ENCODE measurements at regions not wholly inside any gene's neighbourhood (a gene's known extent, or its start where the extent isn't known, plus 50 kb on each side); places are given as distances from the start of the nearest gene placed in this dataset.
A peak's percentile ranks its signal among the peaks of the same experiment; 100 is the strongest.
"Not testable (repeated sequence)": the region's sequence is repeated elsewhere in the genome, so short reads cannot be mapped to it uniquely, and the experiment has no call there.

DNA sequence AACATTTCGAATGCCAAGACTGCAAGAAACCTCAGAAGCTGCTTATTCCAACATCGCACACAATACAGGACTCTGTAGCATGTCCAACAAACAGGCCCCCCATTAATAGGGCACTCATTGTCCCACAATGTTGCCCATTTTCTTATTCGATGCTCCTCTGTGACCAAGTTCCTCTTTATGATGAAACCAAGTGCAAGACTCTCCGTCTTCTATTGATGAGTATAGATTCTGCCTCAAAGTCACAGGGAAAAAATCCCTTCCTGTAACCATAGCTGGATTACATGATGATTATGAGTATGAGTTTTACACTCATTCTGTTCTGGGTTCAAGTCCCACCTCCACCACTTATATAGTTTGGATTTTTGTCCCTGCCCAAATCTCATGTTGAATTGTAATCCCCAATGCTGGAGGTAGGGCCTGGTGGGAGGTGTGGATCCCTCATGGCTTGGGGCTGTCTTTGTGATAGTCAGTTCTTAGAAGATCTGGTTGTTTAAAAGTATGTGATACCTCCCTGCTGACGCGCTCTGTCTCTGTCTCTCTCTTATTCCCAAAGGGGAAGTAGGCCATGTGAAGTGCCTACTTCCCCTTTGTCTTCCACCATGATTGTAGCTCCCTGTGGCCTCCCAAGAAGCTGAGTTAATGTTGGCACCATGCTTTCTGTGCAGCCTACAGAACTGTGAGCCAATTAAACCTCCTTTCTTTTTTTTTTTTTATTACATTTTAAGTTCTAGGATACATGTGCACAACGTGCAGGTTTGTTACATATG is 148.7 kb downstream of the OSR1 start:
- H3K27ac ChIP-seq: no peak overlapping the region
- no peak for DNase-seq (ENCODE audit: low read depth, low spot score)

DNA sequence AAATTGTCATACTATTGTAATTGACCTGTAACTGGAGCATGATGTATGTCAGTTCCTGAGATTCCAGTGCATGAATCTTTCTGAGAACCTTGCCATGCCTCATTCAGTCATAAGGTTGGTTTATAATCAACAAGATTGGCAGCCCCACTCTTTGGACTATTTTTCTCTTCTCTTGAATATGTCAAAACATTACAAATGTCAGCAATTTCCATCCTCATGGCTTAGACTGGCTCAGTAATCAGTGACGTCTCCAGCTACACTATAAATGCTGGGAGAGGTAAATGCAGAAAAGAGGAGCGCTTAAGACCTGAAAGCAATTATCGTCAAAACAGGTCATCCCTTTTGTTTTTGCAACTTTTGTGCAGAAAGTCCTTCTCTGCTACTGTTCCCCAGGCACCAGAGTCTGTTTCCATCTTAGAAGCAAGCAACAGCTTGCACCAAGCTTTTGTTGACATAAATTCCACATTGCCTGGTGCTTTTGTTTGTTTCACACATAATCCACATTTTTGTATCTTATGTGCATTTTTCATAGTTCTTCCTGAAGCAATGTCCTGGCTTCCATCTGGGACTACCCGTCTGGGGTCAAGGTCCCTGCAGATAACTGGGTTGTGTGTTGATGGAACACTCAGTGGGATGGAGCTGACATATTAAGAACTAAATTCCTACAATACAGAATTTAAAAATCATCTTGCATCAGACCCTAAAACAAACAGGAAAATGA is 149.8 kb downstream of the OSR1 start:
- H3K27ac ChIP-seq: no peak overlapping the region
- DNase-seq (ENCODE audit: low read depth, low spot score): no peak

DNA sequence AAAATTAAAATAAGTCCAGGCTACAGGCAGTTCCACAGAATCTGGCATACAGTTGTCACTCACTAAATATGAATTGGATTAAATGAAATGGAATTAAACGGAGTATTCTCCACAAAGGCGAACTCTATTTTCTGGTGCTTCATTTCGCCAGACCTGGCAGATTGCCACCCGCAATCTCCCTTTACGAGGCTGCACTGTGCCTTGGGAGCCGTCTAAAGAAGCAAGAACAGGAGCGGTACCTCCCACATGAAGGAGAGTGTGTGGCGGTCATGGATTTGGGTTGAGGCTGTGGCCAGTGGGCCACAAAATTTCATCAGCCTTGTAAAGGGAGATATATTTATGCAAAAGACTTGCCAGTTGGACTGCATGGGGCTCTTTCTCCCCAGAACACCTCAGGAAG is 151.0 kb downstream of the OSR1 start:
- DNase-seq (ENCODE audit: low read depth, low spot score): no peak
- H3K27ac ChIP-seq: no peak overlapping the region

DNA sequence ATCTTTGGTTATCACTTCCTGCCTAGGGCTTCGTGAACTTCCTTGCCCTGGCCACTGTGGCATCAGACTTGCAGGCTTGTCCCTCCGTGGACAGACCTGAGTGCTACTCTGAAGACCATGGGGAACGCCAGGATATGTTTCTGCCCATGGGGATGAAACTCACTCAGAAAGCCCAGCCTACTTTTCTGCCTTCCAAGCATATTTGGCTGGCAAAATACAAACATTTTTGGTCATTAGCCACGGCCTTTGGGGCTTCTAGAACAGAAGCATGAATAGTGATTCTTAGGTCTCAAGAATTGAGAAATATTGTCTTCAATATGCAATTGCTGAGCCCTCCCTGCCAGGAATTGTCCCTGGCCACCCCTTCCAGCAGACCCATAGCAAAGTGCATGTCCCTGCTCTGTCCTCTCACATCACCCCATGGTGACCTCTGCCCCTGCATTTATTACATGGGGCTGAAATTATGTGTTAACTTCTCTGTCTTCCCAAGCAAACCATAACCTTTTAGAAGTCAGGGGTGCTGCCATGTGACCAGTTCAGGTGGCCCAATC is 152.4 kb downstream of the OSR1 start:
- DNase-seq (ENCODE audit: low read depth, low spot score): no peak

DNA sequence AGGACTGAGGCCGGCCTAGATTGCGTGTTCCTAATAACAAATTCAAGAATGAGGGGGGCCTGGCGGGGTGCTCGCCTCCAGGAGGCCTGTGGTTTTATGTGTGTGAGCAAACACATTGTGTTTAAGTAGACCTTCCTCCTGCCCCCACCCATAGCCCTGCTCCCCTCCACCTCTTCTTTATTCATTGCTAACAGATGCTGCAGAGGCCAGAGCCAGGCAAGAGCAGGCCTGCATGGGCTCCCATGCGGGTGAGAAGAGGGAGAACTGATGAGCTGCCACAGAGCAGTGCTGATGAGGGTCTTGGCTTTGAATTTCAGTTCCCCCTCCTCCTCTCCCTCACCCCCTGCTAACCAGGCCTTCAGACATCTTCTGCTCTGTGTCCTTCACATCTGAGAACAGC is 154.6 kb downstream of the OSR1 start:
- no peak overlapping the region for H3K27ac ChIP-seq
- no peak for DNase-seq (ENCODE audit: low read depth, low spot score)

More for the DNA sequence above, 152.4 kb downstream of the OSR1 start:
- no peak overlapping the region for H3K27ac ChIP-seq

DNA sequence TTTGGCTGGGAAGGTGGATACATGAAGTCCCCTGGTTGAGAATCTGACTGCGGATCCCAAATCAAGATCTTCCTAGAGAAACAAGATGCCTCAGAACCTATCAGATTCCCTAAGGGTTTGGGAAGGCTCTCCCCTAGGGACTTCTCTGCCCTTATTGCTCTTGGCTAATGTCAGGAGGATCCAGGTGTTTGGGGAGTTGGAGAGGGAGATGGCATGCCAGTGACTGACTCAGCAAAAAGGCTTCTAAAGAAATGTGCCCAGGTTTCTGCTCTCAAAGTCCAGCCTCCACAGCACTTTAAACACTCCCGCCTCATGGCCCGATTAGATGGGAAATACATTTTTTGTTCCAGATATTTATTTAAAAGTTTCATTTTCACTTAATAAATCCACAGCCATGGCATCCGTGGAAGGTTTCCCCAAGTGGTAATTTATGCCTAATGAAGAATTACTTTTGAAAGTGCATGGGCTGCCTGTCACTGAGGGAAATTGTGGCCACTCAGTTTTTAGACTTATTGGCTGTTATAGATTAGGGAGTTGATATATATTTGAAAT is 156.4 kb downstream of the OSR1 start:
- DNase-seq (ENCODE audit: low read depth, low spot score): no peak
- no peak overlapping the region for H3K27ac ChIP-seq

DNA sequence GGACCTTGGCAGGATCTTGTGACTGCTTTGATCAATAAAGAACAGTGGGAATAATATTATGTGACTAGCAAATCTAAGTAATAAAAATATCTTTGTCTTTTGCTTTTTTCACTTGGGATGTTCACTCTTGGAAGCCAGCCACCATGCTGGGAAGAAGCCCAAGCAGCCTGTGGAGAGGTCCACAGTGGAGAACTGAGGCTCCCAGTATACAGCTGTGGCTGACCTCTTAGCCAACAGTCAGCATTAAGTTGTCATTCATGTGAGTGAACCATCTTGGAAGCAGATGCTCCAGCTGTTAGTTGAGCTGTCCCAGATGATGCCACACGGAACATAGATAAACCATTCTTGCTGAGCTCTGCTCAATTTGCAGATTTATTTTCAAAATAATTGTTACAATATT is 160.0 kb downstream of the OSR1 start:
- H3K27ac ChIP-seq: no peak overlapping the region
- DNase-seq (ENCODE audit: low read depth, low spot score): no peak

DNA sequence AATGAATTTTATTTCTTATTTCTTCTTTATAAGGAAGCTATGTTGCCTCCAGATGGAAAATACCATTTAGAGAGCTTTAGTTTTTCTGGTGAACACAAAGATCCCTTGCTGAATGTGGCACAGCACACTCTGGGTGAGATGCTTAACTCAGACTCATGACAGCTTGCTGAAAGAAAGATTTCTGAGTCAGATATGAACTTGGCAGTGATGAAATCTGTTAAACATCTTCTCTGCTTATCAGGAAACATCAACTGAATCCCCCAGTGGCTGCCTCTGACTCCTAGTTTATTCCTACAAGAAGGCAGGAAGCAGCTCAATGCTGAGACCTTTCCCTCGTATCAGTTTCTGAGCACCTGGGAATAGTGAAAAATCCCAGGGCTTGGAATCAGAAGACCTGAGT is 162.8 kb downstream of the OSR1 start:
- DNase-seq (ENCODE audit: low read depth, low spot score): no peak

DNA sequence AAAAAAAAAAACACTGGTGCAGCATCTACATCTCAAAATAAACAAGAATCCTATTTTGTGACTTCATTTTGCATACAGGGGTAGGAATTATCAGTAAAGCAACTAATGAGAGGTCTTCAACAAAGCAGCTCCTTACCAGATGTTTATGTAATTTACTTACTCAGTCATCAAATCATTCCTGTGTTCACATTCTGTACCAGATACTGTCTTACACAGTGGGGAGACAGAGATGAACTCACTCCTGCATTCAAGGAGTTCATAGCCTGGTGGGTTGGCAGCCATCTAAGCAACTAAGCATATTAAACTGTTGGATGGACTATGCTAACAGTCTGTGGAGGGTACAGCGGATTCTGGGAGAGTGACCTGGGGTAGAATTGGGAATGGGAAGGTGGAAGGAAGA is 169.0 kb downstream of the OSR1 start:
- no peak for DNase-seq (ENCODE audit: low read depth, low spot score)
- H3K27ac ChIP-seq: no peak overlapping the region

More for the DNA sequence above, 162.8 kb downstream of the OSR1 start:
- no peak overlapping the region for H3K27ac ChIP-seq

DNA sequence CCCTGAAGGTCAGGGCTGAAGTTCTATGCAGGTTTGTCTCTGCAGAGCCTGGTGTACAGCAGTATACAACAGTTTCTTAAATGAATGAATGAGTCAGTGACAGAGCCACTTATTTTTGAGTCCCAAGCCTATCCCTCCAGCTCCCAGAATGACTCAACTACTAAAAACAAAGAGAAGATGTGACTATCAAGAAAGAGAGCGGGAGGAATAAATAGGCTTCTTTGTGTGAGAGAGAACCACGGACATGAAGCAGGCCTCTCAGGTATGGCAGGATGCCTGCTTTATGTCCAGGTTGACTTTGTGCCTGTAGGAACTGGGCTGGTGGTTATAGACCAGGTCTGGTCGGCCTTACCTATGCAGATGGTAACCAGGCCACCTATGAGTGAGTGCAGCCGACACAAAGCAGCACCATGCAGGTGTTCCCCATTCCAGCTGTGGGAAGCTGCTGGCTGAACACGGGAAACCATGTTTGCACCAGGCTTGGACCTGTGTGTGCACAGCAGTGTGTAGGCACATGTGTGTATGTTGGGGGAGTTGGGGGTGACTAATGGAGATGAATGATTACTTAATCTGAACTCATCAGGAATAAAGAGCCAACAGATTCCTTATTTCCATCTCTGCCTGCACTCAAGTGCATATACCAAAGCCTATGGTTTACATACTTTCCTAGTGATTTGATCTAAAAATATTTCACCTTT is 171.0 kb downstream of the OSR1 start:
- no peak for DNase-seq (ENCODE audit: low read depth, low spot score)
- H3K27ac ChIP-seq: peak overlapping the region; percentile 16

DNA sequence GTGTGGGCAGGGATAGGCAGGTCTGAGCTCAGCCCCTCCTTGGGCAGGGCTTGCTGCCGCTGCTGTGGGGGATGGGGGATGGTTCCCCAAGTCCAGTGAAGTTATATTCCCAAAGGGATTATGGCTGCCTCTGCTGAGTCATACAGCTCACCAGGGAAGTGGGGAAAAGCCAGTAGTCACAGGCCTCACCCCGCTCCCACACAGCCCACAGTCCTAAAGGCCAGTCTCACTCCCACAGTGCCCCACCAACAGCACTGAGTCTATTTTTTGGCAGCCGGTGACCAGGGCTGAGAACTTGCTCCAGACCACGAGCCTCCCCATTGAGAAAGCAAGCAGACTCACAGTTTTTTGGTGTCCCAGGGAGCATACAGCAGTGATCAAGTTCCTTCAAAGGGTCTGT is 173.3 kb downstream of the OSR1 start:
- DNase-seq (ENCODE audit: low read depth, low spot score): no peak
- H3K27ac ChIP-seq: no peak overlapping the region

DNA sequence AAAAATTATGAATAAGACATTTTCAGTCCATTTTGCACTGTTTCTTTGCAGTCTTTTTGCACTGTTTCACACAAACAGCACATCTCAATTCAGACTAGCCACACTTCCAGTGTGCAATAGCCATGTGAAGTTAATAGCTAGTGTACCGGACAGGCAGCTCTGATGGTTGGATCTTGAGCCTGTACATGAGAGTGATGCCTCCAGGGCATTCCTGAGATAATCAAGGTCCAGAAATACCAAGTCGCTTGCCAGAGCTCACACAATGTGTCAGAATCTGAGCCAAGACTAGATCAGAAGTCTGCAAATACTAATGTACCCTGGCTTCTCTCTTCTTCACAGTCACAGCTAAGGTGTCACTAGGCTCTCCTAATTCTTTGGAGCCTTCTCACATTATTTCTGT is 180.2 kb downstream of the OSR1 start:
- no peak for DNase-seq (ENCODE audit: low read depth, low spot score)
- H3K27ac ChIP-seq: no peak overlapping the region

DNA sequence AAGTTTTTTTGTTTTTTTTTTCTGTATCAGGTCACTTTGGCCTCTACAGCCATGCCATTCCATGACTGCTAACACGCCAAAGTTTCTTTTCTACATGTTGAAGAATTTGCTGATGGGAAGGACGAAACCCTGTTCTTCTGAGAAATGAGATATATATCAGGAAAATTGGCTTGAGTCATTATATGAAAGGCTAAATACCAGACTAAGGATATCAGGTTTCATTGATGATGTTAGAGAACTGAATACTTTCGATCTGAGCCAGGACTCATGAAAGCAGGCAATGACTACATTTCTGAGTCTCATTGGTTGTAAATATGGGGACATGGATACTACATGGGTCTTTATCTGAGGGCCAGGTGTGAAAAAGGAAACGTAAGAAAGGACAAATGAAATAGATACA is 181.4 kb downstream of the OSR1 start:
- no peak for DNase-seq (ENCODE audit: low read depth, low spot score)
- no peak overlapping the region for H3K27ac ChIP-seq

DNA sequence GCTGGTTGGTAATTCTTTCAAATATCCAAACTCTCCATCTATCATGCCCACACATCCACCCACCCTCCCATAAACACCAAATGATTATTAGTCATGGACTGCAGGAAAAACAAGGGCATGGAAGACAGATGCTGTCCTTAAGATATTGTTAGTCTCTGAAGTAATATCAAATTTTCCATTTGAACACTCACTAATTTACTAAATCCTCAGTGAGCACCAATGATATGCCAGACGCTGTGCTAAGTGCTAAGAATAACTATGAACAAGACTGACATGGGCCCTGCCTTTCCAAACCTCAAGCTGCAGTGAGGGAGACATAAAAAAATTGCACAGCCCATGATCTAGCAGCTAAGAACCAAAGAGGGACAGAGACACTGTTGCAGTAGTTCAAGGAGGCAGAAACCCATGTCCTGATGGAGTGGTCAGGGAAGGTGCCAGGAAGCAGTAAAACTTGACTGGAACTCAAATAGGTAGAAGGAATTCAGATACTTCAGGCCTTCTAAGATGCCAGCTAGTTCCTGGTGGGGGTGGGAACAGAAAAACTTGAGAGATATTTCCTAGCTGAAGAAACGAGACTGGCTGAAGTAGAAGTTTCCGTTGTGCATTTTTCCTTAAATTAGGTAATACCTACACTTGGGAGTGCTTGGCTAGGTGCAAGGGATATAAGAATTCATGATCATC is 182.1 kb downstream of the OSR1 start:
- no peak overlapping the region for H3K27ac ChIP-seq
- DNase-seq (ENCODE audit: low read depth, low spot score): no peak

DNA sequence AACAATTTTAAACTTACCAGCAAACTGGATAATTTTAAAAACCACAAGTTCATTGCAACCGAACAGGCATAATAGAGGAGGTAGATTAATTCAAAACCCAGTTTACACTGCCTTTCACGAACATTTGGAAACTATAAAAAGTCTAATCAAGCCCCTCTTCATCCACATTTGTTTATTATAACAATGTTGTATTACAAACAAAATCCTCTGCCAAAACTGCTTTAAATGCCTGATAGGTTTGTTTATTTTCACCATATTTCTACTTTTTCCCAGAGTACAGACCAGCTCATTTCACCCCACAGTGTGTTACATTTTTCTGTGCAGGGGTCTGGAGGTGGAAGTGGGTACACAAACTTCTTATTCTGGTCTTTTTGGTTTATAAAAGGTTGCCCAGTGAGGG is 184.2 kb downstream of the OSR1 start:
- H3K27ac ChIP-seq: no peak overlapping the region
- no peak for DNase-seq (ENCODE audit: low read depth, low spot score)

DNA sequence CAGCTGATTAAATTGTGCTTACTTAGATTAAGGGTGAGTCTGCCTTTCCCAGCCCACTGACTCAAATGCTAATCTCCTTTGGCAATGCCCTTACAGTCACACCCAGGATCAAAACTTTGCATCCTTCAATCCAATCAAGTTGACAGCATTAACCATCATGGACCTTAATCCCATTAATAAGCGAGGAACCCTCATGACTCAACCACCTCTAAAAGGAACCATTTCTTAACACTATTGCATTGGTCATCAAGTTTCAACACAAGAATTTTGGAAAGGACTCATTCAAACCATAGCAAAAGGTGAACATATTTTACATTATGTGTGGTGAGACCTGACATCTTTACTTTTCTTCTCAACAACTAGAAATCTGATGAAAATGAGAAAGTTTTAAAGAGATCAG is 187.0 kb downstream of the OSR1 start:
- DNase-seq (ENCODE audit: low read depth, low spot score): no peak
- no peak overlapping the region for H3K27ac ChIP-seq

DNA sequence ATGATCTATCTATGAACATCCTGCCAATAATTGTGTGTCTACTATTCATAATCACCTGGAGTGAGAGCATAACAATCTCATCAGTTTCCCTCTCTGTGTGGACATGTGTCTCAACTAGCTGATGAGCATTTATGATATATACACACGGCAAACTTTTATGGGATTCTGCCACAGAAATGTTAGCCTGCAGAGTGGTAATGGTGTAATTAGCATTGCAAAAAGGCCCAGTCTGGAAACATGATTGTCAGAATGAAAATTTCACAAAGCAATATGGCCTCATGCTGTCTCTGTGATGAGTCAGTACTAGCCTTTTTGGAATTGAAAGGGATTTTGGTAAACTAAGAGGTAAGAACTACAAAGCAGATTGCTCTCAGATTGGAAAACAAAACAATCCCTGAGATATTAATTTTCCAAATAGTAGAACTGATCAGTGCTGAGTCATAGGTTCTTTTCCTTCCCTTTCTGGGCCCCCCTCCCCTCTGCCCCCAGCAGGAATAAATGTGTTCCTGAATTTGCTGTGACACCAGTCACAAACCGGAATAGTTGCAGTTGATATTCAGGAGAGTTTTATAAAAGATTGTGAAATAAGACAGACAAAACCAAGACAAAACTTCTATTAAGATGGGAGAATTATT is 189.2 kb downstream of the OSR1 start:
- H3K27ac ChIP-seq: no peak overlapping the region
- DNase-seq (ENCODE audit: low read depth, low spot score): no peak

DNA sequence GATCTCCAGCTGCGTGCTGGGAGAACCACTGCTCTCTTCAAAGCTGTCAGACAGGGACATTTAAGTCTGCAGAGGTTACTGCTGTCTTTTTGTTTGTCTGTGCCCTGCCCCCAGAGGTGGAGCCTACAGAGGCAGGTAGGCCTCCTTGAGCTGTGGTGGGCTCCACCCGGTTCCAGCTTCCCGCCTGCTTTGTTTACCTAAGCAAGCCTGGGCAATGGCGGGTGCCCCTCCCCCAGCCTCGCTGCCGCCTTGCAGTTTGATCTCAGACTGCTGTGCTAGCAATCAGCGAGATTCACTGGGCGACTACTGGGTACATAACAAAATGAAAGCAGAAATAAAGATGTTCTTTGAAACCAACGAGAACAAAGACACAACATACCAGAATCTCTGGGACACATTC is 194.3 kb downstream of the OSR1 start:
- H3K27ac ChIP-seq; DNase-seq (ENCODE audit: low read depth, low spot score): not testable (repeated sequence)

DNA sequence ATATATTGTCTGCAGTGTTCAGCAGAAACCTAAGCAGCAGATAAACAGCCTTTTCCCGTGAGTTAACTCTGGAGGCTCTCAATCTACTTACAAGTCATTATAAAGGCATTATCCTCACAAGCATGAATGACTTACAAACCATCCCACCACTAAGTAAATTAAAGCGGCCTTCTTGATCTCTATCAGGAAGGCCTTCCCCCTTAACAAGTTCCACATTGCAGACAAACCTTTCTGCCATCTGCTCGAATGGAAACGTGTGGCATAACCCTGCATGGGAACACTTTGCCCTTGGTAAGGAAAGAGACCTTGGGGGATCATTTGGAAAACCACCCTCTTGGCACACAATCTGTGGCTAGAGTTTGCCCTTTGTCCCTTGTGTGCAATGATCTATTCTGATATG is 199.5 kb downstream of the OSR1 start:
- no peak overlapping the region for H3K27ac ChIP-seq
- no peak for DNase-seq (ENCODE audit: low read depth, low spot score)

DNA sequence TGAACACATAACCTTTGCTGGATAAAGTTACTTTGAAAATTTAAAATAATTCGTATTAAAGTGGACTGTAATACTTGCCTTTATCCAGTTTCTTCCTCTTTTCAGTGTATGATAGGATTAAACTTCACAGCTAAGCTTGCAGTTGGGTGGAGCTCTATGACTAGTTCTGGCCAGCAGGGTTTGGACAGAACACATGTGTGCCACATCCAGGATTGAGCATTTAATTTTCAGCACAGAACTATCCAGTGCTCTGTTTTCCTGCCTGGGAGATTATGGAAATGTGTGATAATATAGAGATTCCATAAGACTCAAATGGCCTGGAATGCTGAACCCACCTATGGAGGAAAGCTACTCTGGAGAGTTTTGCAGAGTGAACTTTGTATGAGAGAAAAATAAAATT is 200.2 kb downstream of the OSR1 start:
- no peak for DNase-seq (ENCODE audit: low read depth, low spot score)

More for the DNA sequence above, 200.2 kb downstream of the OSR1 start:
- no peak overlapping the region for H3K27ac ChIP-seq

All from epithelial cell of prostate (primary cell).